Body of pancreas (tissue), 4 donors: ENCODE measurements at regions not wholly inside any gene's neighbourhood (a gene's known extent, or its start where the extent isn't known, plus 50 kb on each side); places are given as distances from the start of the nearest gene placed in this dataset.

ENCODE experiments used
- CTCF ChIP-seq, 7 experiments: fragments of 450-650 bp in 4 of 7; fragments of 200-600 bp in 3 of 7; sonication (generic) in 3 of 7; IDR thresholded peaks; one replicate each; pipeline ENCODE4 v1.5.1; 2016 to 2019; ENCODE audit warnings: antibody characterized with exemption in 7 of 7
- POLR2A ChIP-seq, 3 donors: fragments of 450-650 bp; IDR thresholded peaks; one replicate each; pipeline ENCODE4 v1.6.1; 2016; ENCODE audit warnings: antibody characterized with exemption in 3 of 3, mild to moderate bottlenecking in 2 of 3

- TF ChIP-seq CTCF (IDR thresholded peaks at IDR 0.05) (no peak), POLR2A (IDR thresholded peaks at IDR 0.05) (no peak)
Measured at GRCh38 chr18:2433366-2433765, 137.9 kb downstream of the METTL4 start.
